ENCODE measurements at regions not wholly inside any gene's neighbourhood (a gene's known extent, or its start where the extent isn't known, plus 50 kb on each side); places are given as distances from the start of the nearest gene placed in this dataset.

- TF ChIP-seq CTCF (conservative IDR thresholded peaks at IDR 0.05) = no peak
- no peak overlapping the region for H3K27ac ChIP-seq
Observed at GRCh38 chr1:230005040-230005439, 62.0 kb upstream of the GALNT2 start.

DNA sequence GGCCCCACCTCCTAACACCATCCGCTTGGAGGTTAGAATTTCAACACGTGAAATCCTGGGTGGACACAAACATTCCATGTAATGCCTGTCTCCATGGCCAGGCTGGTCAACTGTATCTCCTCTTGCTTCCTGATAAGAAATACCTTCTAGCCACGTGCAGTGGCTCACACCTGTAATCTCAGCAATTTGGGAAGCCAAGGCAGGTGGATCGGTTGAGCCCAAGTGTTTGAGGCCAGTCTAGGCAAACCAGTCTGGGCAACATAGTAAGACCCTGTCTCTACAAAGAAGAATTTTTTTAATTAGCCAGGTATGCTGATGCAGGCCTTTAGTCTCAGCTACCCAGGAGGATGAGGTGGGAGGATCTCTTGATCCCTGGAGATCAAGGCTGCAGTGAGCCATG is 58.3 kb upstream of the GALNT2 start:
- TF ChIP-seq CTCF (conservative IDR thresholded peaks at IDR 0.05) = no peak
- H3K27ac ChIP-seq = no peak overlapping the region

DNA sequence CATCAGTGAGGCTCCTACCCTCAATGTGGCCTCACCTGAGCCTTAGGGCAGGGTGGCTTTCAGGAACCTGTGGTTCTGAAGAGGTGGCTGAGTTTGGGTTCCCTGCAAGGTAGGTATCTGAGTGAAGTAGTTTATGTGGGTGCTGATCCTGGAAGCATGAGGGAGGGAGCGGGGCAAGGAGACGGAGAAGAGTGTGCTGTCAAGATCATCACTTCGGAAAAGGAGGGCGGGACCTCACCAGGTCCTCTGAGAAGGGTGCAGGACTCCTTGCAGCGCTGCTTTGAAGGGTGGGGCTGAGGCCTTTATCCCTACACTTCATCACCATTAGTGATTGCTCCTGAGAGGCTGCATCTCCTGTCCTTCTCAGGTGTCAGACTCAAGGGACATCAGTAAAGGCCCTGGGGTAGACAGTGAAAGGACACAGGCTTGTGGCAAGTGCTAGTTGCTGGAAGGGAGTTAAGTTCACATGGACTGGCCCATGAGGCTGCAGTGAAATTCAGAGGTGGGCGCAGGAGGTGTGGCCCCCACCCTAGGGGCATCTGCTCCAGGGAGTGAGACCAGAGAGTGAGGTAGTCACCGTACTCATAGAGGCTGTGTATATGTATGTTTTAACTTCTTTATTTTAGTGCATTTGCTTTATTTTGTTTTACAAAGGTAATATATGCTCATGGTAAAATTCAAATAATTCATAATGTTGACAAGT is 57.3 kb upstream of the GALNT2 start:
- no peak for TF ChIP-seq CTCF (conservative IDR thresholded peaks at IDR 0.05)
- H3K27ac ChIP-seq = no peak overlapping the region

DNA sequence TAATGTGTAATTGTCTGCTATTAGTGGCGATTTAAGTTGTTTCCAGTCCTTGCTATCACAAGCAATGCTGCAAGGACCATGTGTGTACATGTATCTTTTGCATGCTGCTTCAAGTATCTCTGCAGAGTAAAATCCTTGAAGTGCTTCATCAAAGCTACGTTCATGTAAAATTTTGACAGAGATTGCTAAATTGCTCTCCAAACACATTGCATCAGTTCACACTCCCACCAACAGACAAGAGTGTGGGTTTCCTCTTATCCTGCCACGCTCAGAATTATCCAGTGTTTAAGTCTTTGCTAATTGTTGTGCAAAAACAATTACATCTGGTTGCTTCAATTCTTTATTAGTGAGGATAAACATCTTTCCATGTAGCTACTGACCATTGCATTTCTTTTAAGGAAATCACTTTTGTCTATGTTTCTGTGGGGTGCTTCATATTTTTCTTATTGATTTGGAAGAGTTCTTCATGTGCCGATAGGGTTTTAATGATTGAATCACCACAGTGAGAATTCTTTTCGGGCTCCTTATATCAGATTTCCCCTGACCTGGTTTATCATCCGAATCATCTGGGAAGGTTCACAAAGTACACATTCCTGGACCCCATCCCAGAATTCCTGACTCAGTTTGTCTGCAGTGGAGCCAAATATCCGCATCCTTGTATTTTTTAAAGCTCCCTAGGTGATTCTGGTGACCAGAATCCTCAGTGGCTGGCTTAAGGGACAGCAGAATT is 56.3 kb upstream of the GALNT2 start:
- H3K27ac ChIP-seq = no peak overlapping the region
- TF ChIP-seq CTCF (conservative IDR thresholded peaks at IDR 0.05) = no peak

- no peak for TF ChIP-seq CTCF (conservative IDR thresholded peaks at IDR 0.05)
- no peak overlapping the region for H3K27ac ChIP-seq
Observed at GRCh38 chr1:230011333-230012092, 55.5 kb upstream of the GALNT2 start.

DNA sequence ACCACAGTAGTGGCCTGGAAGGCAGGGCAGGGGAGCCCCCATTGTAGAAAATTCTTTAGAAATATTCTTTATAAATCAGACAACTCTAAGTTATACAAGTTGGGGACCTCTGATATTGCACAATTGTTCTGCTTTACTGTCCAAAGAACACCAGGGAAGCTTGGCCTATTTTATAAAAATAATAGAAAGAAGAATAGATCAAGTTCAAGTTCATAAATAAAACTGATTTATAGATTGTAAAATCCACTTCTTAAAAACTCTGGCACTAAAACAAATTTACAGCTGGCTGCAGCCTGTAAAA is 55.0 kb upstream of the GALNT2 start:
- TF ChIP-seq CTCF (conservative IDR thresholded peaks at IDR 0.05) = no peak

GRCh38 chr1:230012741-230013140 is 54.3 kb upstream of the GALNT2 start:
- TF ChIP-seq CTCF (conservative IDR thresholded peaks at IDR 0.05) = no peak
- H3K27ac ChIP-seq = no peak overlapping the region

More for the DNA sequence above, 55.0 kb upstream of the GALNT2 start:
- H3K27ac ChIP-seq = no peak overlapping the region

Measured in VCaP (cell line).